Activated CD4-positive, alpha-beta T cell treated with anti-CD3 and anti-CD28 coated beads for 48 hours (primary cell): ENCODE measurements at regions not wholly inside any gene's neighbourhood (a gene's known extent, or its start where the extent isn't known, plus 50 kb on each side); places are given as distances from the start of the nearest gene placed in this dataset.
"Not testable (repeated sequence)": the region's sequence is repeated elsewhere in the genome, so short reads cannot be mapped to it uniquely, and the experiment has no call there.

Source experiments
- DNase-seq: peaks from one replicate; pipeline ENCODE4 v3.0.0-alpha.2; 2020

GRCh38 chr5:101717721-101718120 is 578.4 kb downstream of the SLCO4C1 start:
- DNase-seq = no peak

DNA sequence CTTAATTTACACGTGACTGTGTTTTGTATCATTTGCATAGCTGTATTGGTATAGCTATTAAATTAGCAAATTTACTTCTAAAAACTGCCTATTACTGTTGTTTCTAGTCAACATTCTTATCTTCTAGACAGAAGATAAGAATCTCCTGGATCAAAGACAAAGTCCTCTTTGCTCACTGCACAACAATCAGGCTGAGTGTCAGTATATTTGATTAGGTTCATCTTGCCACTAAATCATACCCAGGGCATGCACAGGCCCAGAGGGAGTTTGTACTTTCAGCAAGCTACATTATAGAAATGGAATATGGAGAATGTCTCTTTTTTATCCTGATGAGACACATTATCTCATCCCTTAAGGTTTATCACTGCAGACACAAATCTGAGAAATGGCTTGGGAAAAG is 579.1 kb downstream of the SLCO4C1 start:
- DNase-seq = no peak

GRCh38 chr5:101715790-101716189 is 580.3 kb downstream of the SLCO4C1 start:
- DNase-seq = not testable (repeated sequence)

GRCh38 chr5:101689306-101689705 is 606.8 kb downstream of the SLCO4C1 start:
- DNase-seq = no peak

DNA sequence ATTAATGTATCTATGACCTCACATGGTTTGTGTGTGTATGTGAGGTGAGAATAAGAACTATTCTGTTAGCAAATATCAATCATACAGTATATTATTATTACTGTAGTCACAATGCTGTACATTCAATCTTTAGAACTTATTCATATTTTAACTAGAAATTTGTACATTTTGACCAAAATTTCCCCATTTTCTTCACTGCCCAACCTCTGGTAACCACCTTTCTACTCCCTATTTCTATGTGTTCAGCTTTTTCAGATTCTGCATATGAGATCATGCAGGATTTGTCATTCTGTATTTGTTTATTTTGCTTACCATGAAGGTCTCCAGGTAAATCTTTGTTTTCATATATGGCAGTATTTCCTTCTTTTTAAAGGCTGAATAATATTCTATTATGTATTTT is 607.9 kb downstream of the SLCO4C1 start:
- DNase-seq = no peak

- no peak for DNase-seq
Measured at GRCh38 chr5:101687349-101687985, 608.6 kb downstream of the SLCO4C1 start.

DNA sequence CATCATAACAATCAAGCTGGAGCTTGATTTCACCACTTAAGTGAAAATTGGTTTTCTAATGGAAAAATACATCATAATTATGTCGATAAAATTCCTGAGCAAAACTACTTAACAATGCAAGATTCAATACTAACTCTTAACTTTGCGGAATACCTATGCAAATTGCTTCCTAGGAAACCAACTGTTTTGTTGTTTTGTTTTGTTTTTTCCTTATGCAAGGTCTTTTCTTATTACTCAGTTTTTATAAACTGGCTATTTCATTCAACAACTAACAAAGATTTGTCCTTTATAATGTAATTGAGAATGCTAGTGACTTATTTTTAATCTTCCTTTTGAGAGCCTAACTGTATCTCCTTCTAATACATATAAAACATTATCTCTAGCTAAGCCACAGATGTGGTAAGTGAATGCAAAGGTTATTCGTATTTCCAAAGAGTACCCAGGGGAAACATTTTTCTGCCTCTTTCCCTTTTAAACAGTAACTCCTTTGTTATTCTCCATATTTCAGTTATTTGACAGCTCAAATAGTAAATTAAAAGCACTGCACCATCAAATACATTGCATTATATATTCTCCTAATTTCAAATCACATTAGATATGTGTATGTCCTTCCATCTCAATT is 609.4 kb downstream of the SLCO4C1 start:
- no peak for DNase-seq

DNA sequence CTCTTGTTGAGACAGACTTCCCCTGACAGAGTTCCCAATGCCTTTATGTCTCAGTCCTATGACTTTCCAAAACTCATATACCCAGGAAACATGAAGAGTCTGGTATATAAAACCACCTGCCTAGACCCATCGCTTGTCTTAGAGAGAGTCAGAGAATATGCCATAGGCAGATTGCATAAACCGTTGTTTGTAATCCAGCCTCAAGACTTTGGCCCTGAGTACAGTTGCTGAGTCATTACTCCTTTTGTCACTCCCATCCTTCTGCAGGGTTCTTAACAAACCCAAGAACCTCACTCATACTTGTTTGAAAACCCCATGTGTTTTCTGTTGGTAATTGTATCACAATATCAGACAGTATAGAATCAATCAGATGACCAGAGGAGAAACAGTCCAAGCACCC is 616.3 kb downstream of the SLCO4C1 start:
- DNase-seq = no peak

GRCh38 chr5:101678481-101679193 is 617.4 kb downstream of the SLCO4C1 start:
- peak; percentile 51 for DNase-seq

DNA sequence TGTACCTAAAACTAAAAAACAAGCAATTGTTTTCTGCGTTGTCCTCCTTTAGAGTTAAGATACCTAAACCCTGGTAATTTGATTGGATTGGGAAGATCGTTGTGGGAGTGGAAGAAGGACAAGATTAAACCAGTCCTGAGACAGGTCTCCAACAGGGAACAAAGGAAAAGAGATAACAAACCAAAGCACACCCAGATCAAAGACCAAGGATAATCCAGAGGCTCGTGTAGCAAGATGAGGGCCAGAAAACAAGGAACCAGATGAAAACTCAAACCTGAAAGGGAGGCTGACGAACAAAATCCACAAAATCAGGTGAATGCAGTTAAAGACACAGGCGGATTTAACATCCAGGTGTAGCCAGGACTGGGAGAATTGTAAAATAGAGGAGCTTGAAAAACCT is 618.1 kb downstream of the SLCO4C1 start:
- no peak for DNase-seq

- no peak for DNase-seq
Measured at GRCh38 chr5:101676646-101677045, 619.4 kb downstream of the SLCO4C1 start.

GRCh38 chr5:101675510-101676219 is 620.4 kb downstream of the SLCO4C1 start:
- DNase-seq = no peak

DNA sequence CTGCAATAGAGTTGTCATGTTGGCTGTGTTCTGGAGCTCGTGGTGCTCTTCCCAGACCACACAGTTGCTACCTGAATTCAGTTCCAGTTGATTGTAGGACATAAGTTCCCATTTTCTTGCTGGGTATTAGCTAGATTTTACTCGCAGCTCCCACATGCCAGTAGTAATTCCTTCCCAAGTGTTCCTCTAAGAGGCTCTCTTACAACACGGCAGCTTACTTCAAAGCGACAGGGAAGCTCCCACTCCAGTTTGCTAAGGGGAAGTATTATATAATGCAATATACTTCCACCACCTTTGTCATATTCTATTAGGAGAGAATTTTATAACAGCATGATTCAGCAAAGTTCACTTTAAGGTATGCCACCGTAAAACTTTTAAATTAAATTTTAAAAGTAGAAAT is 623.0 kb downstream of the SLCO4C1 start:
- no peak for DNase-seq

DNA sequence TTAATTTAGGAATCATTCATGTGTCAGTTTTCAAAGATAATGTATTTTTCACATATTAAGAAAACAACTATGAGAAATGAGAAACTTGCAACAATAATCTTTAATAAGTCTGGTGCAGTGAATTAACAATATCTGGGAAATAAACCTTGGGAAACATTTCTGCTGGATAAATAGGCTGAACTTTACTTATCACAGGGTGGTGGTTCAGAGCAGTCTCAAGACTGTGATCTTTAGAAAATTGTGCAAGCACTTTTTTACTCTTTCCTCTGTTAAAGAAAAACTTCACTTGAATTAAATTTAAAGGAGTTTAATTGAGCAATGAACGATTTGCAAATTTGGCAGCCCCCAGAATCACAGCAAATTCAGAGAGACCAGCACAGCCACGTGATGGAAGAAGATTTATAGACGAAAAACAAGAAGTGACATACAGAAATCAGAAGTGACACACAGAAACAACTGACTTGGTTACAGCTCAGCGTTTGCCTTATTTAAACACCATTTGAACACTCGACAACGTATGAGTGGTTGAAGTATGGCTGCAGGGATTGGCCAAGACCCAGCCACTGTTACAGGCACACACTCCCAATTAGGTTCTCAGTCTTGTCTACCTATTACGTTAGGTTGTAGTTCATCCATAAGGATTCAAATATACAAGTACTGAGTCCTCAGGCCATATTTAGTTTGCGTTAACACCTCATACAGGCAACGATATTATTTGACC is 631.9 kb downstream of the SLCO4C1 start:
- DNase-seq = no peak

DNA sequence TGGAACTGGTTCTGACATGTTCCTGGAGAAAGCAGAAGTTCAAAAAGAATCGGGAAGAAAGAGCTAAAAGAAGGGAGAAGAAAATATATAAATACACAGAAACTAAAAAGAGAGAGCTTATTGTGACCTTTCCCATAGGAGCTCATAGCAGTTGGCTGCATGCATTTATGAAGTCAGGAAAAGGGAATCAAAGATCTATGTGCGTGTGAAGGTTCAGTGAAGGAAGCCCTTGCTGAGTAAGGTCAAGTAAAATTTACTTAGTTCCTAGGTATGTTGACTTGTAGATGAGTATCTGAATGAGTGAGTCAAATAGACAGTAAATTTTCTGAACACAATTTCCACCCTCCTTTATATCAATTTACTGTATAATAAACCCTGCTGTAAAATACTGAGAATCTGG is 632.5 kb downstream of the SLCO4C1 start:
- no peak for DNase-seq

DNA sequence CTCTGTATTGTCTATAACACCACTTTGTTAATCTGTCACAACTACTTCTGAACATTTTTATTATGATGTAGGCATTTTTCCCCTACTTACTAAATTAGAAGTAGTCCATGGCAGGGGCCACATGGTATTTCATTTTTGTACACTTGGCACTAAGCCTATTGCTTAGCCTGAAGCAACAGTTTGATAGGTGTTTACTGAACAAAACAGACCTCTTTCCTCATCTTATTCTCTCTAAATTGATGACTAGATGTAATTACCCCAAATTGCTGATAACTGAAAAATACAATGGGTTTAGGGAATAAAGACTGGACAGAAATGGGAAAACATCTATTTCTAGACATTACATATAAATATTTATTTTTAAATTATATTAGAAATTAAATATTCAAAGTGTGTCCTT is 633.8 kb downstream of the SLCO4C1 start:
- no peak for DNase-seq

DNA sequence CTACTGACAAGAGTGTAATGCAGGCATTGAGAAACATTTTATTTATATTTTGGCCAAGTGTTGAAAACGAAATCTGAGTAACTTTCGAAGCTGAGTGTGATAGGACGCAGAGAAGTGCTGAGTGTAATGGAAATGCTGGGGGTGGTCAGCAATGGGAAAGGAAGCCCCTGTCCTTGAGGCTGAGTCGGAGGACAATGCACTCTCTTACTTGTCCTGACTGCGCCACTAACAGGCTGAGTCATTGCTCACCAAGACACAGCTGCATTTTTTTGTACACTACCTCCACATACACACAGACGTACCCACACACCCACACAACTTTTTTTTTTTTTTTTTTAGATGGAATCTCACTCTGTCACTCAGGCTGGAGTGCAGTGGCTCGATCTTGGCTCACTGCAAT is 637.7 kb downstream of the SLCO4C1 start:
- DNase-seq = no peak

DNA sequence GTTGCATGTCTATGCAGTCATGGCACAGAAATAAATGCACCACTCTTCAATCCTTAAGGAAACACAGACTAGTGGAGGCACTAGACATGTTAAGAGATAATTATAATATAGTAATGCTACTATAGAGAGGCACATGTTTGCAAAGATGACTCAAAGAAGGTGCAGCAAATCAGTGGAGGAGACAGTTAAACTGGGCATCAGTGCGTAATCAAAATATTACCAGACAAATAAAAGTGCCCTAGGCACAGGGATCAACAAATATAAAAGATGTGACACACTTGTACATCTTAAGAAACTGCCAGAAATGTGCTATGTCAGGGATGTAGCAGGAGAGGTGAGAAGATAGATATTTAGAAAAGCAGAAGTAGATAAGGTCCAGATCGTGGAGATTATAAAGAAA is 642.1 kb downstream of the SLCO4C1 start:
- no peak for DNase-seq

DNA sequence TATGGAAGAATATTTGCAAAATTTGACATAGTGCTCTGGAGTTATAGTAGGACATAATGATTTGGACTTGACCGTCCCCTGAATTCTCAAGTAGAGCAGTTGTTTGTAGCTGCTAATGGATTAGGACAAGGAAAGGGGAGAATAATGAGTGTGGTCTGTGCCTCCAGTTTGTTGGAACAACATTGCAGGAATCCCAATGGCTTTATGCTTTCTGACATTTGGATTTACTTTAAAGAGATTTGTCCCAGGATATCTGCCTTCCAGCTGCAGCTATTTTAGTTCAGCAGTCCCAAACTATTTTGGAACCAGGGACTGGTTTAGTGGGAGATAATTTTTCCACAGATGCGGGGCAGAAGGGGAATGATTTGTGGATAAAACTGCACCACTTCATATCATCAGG is 648.2 kb downstream of the SLCO4C1 start:
- DNase-seq = no peak

- DNase-seq = no peak
Measured at GRCh38 chr5:101643794-101644193, 652.3 kb downstream of the SLCO4C1 start.

- DNase-seq = no peak
Measured at GRCh38 chr5:101637599-101637998, 658.5 kb downstream of the SLCO4C1 start.

- DNase-seq = not testable (repeated sequence)
Measured at GRCh38 chr5:101627770-101628169, 668.3 kb downstream of the SLCO4C1 start.

DNA sequence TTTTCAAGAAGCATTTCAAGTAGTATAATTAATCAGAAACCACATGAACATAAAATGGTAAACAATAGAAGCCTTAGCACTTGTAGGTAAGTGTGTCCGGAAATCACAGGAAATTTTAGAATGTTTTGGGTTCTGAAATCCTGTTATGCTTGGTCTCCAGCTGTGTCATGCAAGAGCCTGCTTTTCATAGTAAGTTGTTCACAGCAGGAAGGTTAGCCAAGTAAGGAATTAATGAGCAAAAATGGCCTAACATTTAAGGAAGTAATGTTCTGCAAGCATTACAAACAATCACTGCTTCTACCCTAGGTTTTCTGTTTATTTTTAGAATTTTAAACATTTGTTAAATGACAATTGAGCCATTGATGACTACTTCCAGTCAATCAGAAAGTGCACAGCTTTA is 669.5 kb downstream of the SLCO4C1 start:
- no peak for DNase-seq
